ENCODE measurements at regions not wholly inside any gene's neighbourhood (a gene's known extent, or its start where the extent isn't known, plus 50 kb on each side); places are given as distances from the start of the nearest gene placed in this dataset.

DNA sequence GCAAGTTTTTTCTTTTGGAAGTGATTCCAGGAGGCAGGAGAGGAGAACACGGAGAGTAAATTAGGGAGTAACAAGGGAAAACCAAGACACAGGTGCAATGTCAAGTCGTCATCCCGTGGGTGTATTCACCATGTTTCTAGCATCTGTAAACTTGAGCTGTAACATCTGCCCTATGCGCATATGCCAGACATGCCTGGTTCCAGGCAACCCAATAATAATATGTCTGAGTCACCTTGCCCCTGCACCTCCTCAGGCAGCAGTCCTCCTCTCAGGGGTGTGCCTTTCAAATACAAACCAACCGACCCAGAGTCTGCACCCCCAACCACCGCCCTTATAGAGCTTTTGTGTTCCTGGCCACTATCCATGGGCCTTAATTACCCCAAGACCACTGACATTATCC lies 107.0 kb upstream of the PDE1C start:
- no peak for DNase-seq (ENCODE audit: low read depth)

DNA sequence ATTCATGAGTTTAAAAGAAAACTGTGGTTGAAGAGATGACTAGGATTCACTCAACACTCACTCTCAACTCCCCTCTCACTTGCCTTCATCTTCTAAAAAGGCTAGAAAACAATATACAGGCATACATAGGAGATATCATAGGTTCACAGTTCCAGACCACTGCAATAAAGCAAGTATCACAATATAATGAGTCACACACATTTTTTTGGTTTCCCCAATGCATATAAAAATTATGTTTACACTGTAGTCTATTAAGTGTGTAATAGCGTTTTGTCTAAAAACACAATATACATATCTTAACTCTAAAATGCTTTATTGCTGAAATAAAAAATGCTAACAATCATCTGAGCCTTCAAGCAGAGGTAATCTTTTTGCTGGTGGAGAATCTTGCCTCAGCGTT lies 104.9 kb upstream of the PDE1C start:
- DNase-seq (ENCODE audit: low read depth) = no peak

DNA sequence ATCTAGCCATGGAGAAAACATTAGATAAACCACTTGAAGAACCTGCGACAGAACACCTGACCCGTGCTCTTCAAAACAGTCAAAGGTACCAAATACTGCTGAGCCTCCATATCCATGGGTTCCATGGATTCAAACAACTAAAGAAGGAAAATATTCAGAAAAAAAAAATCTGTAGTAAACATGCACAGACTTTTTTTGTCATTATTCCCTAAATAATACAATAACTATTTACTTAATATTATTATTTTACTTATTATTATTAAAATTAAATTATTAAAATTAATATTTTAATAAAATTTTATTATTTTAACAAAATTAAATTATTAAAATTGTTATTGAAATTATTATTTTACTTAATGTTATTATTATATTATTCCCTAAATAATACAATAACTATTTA lies 101.0 kb upstream of the PDE1C start:
- DNase-seq (ENCODE audit: low read depth) = no peak

DNA sequence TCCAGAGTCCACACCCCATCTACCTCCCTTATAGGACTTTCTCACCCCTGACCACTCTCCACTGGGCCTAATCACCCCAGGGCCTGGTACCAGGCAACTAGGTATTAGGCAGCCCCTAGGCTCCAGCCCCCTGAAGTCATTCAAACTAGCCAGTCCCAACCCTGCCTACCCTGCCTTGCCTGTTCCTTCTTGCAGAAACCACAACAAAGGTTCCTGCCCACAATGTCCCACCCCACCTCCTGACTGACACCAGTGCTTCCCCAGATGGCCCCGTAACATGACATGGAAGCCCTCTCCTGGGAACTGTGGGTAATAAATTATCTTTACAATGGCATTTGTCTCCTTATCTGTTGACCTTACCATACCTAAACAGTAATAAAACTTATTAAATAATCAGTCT lies 100.6 kb upstream of the PDE1C start:
- no peak for DNase-seq (ENCODE audit: low read depth)

DNA sequence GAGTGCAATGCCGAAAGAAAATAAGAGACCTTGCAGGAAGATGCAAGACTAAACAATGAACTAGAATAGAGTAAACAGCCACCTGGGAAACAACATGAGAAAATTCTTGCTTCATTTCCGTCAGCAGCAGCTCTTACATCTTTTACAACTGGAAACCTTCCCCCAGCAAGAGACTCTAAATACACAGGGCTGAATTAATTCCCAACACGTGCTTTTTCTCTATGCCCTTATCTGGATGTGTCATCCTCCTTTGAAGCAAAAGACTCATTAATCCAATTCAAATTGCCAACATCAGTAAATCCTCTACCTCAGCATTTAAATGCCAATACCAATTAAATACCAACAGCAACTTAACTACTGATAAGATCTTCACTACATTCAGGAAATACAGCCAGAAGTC lies 99.0 kb upstream of the PDE1C start:
- DNase-seq (ENCODE audit: low read depth) = no peak

DNA sequence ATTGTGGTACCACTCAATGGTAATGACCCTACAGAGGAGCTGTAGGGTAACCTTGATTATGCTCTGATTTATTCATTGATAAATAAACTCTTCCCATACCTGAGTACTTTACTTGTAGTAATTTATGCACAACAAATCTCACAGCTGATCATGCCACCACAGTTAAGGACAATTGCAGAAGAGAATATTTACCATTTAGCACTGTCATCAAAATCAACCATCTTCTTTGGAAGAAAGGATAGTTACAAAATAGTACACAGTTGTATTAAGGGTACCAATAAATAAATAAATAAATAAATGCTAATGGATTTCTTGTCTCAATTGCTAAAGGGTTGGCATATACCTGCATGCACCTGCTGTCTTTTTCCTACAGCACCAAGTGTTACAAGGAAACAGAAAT lies 97.6 kb upstream of the PDE1C start:
- no peak for DNase-seq (ENCODE audit: low read depth)

DNA sequence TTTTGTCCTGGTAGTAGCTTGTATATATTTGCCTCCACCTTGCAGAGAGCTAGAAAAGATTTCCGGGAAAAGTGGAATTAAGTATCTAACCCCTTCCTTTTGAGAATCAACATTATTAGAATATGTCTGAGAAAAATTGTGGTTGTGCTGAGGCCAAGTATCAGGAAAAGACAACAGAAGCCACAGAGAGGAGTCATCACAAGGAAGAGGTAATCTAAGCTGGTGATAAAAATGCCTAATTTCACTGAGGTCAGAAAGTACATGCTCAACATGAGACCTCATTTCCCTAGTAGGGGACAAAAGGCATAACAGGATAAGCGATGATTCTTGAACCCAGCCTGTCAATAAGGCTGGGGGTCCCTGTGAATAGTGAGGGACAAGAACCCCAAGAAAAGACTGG lies 97.0 kb upstream of the PDE1C start:
- DNase-seq (ENCODE audit: low read depth) = no peak

DNA sequence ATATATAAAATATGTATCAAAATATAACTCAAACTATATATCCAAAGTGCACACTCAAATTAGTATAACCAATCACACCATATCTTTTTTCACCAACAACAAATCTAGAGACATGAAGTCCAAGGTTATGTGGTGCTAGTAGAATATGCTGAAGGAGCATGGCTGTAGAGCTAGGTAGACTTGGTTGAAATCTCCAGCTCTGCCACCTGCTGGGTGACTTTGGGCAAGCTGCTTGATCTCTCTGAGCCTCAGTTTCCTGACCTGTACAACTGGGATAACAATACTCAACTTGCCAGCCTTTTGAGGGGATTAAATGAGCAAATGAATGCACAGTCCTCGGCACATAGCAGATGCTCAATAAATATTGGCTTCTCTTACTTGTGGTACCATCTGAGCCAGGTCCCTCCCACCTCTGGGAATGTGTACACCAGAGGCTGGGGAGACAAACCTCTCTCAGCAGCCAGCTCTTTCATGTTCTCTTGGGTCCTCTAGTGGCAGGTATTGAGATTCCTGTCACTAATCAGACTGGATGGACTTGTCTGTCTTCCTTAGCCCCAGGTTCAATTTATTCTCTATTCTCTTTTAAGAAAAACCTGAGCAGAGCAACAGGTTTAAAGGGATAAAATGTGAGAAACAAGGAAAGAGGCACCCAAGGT lies 94.3 kb upstream of the PDE1C start:
- DNase-seq (ENCODE audit: low read depth) = no peak

DNA sequence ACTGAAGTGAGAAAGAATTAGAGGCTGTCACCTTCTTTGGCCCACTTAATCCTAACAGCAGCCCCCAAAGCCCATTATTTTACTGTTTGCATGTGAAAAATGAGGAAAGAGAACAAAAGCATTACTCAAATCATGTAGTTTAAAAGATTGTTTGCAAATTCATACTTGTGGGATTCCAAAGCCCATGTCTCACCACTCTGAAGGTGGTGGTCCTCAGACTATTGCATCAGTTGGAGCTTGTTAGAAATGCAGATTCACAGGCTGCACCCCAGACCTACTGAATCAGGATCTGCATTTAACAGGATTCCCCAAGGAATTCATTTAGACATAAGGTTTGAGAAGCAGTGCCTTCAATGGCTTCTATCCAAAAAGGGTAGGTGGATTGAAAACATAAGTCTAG lies 93.7 kb upstream of the PDE1C start:
- no peak for DNase-seq (ENCODE audit: low read depth)

DNA sequence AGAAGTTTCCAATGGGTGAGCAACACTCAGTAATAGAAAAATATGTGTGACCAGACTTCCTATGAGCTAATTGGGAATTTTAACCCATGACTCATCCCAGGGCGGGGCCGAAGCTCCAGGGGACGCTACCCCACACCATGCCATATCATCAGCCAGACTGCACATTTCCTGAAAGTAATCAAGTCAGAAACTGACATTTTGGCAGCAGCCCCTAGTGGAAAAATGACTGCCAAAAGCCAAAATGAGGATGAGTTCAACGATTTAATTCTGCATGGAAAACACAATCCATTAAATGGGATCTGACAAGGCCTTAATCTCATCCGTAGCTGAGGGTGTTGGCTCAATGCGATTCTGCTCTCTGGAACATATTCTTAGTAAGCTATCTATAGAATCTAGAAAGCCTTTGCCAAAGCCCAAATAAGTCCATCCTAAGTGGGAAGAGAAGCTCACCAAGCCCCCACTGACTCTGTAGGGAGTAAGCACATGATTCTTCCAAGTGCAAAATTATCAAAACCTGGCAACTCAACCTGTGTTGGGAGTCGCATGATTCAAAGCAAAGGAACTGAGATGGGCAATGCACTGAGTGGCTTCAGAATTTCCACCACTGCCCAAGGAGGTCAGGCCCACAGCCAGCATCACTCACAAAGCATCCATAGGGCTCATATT lies 93.1 kb upstream of the PDE1C start:
- DNase-seq (ENCODE audit: low read depth) = no peak

DNA sequence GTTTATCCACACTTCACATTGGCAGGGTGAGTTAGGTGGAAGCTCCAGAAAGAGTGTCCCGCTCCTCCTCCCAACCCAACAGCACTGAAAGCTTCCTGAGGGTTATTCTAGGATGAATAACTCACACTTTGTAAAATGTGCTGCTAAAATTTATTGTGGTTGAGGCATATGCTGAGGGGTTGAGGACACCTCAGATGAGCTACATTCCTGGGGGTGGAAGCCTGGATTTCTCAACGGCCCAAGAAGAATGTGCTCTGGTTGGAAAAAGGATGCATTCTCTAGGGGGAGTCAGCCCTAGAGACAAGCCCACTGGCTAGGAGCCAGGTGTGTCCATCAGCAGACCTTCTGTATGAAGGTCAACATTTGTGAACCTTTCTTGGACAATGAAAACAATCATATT lies 91.5 kb upstream of the PDE1C start:
- no peak for DNase-seq (ENCODE audit: low read depth)

DNA sequence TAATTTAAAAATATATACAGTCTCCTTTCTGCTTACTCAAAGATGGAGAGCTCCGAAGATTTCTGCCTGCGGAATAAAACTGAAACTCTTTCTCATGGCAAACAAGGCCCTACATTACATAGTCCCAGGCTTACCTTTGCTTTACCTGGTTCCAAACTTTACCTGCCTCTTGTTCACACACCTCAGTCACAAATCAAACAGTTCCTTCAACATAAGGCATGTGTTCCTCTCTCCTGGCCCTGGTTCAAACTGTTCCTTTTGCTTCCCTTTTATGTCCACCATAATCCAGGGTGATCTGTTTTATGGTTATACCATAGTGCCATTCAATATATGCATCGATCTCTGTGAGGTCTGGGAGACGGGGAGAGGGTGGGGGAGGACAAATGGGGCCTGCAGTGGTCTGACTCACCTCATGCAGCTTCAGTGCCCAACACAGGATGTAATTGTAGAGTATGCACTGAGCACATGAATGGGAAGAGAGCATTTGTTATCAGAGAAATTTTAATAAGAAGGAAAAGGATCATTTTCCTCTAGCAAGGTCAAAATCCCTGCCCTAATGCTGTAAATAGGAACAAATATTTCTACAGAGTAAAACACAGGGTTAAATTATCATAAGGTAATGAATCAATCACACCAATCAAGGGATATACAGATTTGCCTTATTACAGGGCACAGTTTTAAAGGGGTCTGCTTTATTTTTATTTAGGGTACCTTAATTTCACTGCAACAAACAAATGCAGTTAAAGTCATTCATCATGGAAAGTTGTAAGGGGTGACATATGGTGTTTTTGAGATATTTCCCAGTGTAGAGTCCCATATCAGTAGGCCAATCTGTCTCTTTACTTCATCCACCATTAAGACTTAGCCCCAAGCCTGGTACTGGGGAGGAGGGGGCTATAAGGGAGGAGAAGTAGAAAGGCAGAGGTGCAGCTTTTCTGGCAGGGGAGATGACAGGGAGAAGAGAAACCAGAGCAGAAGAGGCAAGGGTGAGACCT lies 88.8 kb upstream of the PDE1C start:
- no peak for DNase-seq (ENCODE audit: low read depth)

DNA sequence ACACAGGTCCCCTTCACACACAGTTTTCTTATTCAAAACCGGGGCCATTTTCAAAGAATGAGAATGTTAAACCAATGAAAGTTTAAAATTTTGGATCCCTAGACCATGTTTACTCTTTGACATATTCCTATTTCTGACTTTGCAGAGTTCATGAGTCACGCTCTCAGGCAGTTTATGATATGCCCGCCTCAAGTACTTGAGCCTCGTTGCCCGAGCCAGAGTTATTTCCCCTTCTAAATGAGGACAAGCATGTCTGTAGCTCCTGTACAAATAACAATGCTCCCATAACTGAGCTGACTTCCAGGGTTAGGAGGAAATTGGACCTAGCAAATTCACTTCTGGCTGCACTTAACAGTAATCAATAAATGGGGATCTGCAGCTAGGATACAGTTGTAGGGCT lies 87.9 kb upstream of the PDE1C start:
- no peak for DNase-seq (ENCODE audit: low read depth)

DNA sequence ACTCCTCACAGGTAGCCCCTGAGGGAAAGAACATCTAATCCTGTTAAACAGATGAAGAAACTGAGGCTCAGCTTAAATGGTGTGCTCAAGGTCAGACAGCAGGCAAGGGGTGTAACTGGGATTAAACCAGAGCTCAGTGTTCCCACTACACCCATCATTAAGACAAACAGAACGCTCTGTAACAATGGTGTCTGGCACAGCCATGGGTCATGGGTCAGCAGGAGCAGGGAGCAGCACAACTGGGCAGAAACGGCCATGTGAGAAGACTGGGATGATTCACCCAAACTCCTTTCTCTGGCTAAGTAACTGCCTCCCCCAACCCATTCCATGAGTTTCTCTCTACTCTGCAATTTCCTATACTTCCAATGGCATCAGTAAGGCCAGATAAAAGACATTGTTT lies 85.5 kb upstream of the PDE1C start:
- DNase-seq (ENCODE audit: low read depth) = no peak

DNA sequence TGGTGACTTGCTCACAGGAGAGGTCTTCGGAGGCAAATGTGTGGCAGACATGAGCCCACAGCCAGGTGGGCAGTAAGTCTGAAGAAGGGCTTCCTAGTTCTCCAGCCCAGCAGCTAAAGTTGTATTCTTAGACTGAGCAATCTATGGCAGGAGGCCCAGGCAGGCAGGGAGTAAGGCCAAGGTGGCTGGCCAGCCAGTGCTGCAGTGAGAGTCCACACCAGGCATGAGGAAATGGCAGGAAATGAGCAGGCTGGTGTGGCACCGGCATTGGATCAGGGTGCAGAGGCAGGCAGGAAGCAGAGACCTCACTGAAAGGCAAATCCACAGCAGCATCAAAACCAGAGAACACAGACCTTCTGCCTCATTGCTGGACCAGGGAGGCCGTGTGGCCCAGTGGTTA lies 84.6 kb upstream of the PDE1C start:
- DNase-seq (ENCODE audit: low read depth) = no peak

DNA sequence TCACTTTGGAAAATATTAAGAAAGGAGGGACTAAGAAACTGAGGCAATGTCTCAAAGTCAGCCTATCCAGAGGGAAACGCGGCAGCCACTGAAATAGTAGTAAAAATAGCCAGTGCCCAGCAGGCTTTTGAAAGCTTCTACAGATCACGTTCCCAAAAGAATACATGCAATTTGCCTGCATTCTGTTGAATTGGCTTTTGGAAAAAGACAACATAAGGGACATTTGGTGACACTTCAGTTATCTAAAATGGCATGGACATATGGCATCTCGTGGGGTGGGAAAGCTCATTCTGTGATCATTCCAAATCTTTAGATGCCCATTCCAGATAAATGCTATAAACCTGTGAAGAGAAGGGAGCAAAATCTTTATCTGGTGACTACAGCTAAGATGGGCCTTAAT lies 82.8 kb upstream of the PDE1C start:
- no peak for DNase-seq (ENCODE audit: low read depth)

DNA sequence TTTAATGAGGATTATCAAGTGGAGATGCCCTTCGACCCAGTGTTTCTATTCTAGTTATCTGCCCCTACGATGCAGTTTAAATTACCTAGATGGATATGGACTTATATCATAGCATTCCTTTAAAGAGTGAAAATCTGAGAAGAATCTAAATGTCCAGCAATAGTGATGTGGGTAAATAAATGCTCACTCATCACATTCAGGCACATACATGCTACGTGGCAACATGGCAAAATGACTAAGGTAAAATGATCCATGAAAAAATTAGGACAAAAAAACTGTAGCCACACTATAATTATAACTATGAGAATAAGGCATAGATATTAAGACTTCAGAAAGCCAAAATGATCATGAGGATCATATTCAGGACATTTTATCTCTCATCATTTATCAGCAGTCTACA lies 82.4 kb upstream of the PDE1C start:
- no peak for DNase-seq (ENCODE audit: low read depth)

DNA sequence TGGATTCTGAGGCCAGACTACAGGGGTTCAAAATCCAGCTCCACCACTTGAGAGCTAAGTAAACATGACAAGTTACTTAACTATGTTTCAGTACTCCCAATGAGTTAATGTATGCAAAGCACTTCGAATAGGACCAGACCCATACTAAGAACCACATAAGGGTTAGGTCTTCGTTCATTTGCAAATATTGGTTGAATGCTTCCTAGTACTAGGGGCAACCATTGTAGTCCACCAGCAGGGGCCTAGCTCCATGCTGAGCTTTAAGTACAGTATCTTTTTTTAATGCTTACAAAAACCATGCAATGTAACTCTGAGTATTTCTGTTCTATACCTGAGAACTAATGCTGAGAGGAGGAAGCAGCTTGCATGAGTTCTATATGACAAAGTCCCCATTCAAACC lies 80.4 kb upstream of the PDE1C start:
- no peak for DNase-seq (ENCODE audit: low read depth)

DNA sequence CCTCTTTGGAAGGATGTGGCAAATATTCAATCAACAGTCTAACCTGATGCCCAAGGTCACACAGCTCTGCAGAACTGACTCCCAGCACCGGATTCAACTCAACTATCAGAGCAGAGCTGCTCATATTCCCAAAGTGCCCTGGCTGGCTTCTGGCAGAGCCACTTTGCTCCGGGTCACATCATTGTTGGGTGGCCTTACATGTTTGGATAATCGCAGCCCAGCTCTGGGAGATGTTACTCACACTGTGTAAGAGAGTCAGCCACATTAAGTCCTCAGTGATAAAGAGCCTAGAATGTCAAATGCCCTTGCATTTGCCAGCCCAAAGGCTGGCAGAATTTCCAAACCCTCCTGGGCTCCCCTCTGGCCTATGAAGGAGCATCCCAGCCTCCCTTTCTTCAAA lies 79.8 kb upstream of the PDE1C start:
- no peak for DNase-seq (ENCODE audit: low read depth)

DNA sequence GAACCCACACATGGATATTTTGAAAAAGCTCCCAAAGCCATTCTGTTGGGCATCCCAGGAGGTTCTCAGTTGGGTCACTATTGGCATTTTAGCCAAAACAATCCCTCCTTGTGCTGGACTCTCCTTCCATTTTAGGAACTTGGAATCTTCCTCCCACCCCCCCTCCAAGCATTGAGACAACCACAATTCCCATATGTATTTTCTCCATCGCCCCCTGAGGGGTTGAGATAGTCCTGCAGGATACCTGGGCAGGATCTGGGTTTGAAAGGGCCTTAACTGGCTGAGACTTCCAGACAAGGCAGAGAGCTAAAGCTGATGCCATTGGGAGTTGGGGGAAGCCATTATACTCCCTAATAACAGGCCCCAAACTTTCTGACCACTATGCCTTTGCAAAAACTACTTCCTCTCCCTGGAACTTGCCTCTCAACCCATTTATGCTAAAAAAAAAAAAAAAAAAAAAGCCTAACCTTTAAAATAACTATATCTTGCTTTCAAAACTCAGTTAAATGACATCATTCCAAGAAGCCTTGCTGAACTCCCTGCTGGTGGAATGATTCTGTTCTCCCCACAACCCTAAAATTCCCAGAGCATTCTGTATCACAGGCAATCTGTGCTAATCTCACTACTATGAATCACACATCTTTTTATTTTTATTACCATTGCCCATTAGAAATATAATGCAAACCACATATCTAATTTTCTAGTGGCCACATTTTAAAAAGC lies 77.5 kb upstream of the PDE1C start:
- DNase-seq (ENCODE audit: low read depth) = no peak

DNA sequence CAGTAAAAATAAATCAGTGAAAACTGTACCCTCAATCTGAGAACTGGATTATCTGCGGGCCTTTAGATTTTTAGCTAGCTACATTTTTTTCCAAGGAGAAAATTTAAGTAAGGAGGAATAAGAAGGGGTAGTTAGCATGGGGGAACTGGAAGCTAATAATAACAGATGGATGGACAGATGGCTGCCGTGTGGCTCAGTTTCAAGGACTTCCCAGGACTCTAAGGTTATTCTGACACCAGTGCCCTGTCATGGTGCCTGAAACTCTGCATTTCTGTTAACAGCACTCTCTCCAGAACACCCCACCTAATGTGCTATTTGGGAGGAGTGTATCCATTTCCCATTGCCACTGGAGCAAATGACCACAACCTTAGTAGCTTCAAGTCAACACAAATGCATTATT lies 75.7 kb upstream of the PDE1C start:
- no peak for DNase-seq (ENCODE audit: low read depth)

DNA sequence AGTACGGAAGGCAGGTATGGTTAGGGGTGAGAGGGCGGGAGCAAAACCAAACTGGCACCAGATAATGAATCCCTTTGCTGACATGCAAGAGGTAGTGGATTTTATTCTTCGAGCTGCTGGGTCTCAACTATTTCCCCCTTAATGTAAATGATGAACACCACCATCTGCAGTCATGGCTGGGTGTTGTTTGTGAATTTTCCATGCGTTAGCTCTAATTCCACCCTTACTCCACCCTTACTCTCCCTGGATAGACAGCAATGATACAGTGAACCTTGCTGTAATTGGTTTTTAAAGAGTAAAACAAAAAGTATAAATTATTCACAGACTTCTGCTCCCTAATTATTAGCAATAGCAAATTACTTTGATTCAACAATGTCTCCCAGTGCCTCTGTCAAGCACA lies 74.5 kb upstream of the PDE1C start:
- no peak for DNase-seq (ENCODE audit: low read depth)

Measured in T follicular helper cell (primary cell).